ENCODE measurements at regions not wholly inside any gene's neighbourhood (a gene's known extent, or its start where the extent isn't known, plus 50 kb on each side); places are given as distances from the start of the nearest gene placed in this dataset.

GRCh38 chr10:83909001-83909400, 230.3 kb upstream of the GHITM start:
- TF ChIP-seq, protein P1, sequence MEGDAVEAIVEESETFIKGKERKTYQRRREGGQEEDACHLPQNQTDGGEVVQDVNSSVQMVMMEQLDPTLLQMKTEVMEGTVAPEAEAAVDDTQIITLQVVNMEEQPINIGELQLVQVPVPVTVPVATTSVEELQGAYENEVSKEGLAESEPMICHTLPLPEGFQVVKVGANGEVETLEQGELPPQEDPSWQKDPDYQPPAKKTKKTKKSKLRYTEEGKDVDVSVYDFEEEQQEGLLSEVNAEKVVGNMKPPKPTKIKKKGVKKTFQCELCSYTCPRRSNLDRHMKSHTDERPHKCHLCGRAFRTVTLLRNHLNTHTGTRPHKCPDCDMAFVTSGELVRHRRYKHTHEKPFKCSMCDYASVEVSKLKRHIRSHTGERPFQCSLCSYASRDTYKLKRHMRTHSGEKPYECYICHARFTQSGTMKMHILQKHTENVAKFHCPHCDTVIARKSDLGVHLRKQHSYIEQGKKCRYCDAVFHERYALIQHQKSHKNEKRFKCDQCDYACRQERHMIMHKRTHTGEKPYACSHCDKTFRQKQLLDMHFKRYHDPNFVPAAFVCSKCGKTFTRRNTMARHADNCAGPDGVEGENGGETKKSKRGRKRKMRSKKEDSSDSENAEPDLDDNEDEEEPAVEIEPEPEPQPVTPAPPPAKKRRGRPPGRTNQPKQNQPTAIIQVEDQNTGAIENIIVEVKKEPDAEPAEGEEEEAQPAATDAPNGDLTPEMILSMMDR (IDR thresholded peaks at IDR 0.05; ENCODE audit: low read depth, low read length) = no peak
- no peak for TF ChIP-seq EZH2phosphoT487 (IDR thresholded peaks at IDR 0.05; ENCODE audit: low read depth)
